ENCODE measurements at regions not wholly inside any gene's neighbourhood (a gene's known extent, or its start where the extent isn't known, plus 50 kb on each side); places are given as distances from the start of the nearest gene placed in this dataset.
"Not testable (repeated sequence)": the region's sequence is repeated elsewhere in the genome, so short reads cannot be mapped to it uniquely, and the experiment has no call there.

- no peak for DNase-seq (ENCODE audit: low read depth in 1 of 2, low spot score in 1 of 2)
- H3K27ac ChIP-seq: no peak overlapping the region
- H3K36me3 ChIP-seq: no peaks in the 10 kb centered on the region
- no peaks in the 10 kb centered on the region for H3K4me1 ChIP-seq (ENCODE audit: low read depth)
- TF ChIP-seq CTCF (IDR thresholded peaks at IDR 0.05; ENCODE audit: low read depth, low read length): no peak
- no peaks in the 10 kb centered on the region for H3K27me3 ChIP-seq
- no peak overlapping the region for H3K4me3 ChIP-seq
- no peaks in the 10 kb centered on the region for H3K9me3 ChIP-seq (ENCODE audit: low read depth)
These were observed 318.0 kb upstream of the MGAT4C start for GRCh38 chr12:86574143-86574542.

- Histone ChIP-seq H3K9me3 (ENCODE audit: low read depth) (no peaks in the 10 kb centered on the region), H3K4me3 (no peak overlapping the region), H3K36me3 (no peaks in the 10 kb centered on the region), H3K4me1 (ENCODE audit: low read depth) (no peaks in the 10 kb centered on the region), H3K27me3 (no peaks in the 10 kb centered on the region), H3K27ac (no peak overlapping the region)
- no peak for TF ChIP-seq CTCF (IDR thresholded peaks at IDR 0.05; ENCODE audit: low read depth, low read length)
- DNase-seq (ENCODE audit: low read depth in 1 of 2, low spot score in 1 of 2): no peak
These were observed 316.3 kb upstream of the MGAT4C start for GRCh38 chr12:86572455-86572854.

- Histone ChIP-seq H3K4me1 (ENCODE audit: low read depth) (no peaks in the 10 kb centered on the region), H3K4me3 (no peak overlapping the region), H3K36me3 (no peaks in the 10 kb centered on the region), H3K27me3 (no peaks in the 10 kb centered on the region), H3K27ac (no peak overlapping the region), H3K9me3 (ENCODE audit: low read depth) (no peaks in the 10 kb centered on the region)
- no peak for DNase-seq (ENCODE audit: low read depth in 1 of 2, low spot score in 1 of 2)
- no peak for TF ChIP-seq CTCF (IDR thresholded peaks at IDR 0.05; ENCODE audit: low read depth, low read length)
These were observed 308.8 kb upstream of the MGAT4C start for GRCh38 chr12:86565038-86565437.

- not testable (repeated sequence) for H3K4me3 ChIP-seq; H3K4me1 ChIP-seq (ENCODE audit: low read depth); H3K27ac ChIP-seq; H3K36me3 ChIP-seq; H3K9me3 ChIP-seq (ENCODE audit: low read depth); DNase-seq (ENCODE audit: low read depth in 1 of 2, low spot score in 1 of 2); H3K27me3 ChIP-seq
These were observed 299.3 kb upstream of the MGAT4C start for GRCh38 chr12:86555491-86555890.

- Histone ChIP-seq H3K27me3 (no peaks in the 10 kb centered on the region), H3K4me3 (no peak overlapping the region), H3K4me1 (ENCODE audit: low read depth) (no peaks in the 10 kb centered on the region), H3K36me3 (no peaks in the 10 kb centered on the region), H3K27ac (no peak overlapping the region), H3K9me3 (ENCODE audit: low read depth) (no peaks in the 10 kb centered on the region)
- TF ChIP-seq CTCF (IDR thresholded peaks at IDR 0.05; ENCODE audit: low read depth, low read length): no peak
- peak in 1 of 2 donors; percentile 37 for DNase-seq (ENCODE audit: low read depth in 1 of 2, low spot score in 1 of 2)
These were observed 295.0 kb upstream of the MGAT4C start for GRCh38 chr12:86551146-86551571.

- no peak for DNase-seq (ENCODE audit: low read depth in 1 of 2, low spot score in 1 of 2)
- Histone ChIP-seq H3K9me3 (ENCODE audit: low read depth) (no peaks in the 10 kb centered on the region), H3K4me3 (no peak overlapping the region), H3K36me3 (no peaks in the 10 kb centered on the region), H3K4me1 (ENCODE audit: low read depth) (no peaks in the 10 kb centered on the region), H3K27me3 (no peaks in the 10 kb centered on the region), H3K27ac (no peak overlapping the region)
- no peak for TF ChIP-seq CTCF (IDR thresholded peaks at IDR 0.05; ENCODE audit: low read depth, low read length)
These were observed 294.3 kb upstream of the MGAT4C start for GRCh38 chr12:86550218-86551145.
